Activated naive CD8-positive, alpha-beta T cell treated with anti-CD3 and anti-CD28 coated beads, Interleukin-2, amount 10 ng/mL, durations not matched to agents 7 days and 5 days (primary cell): ENCODE measurements at regions not wholly inside any gene's neighbourhood (a gene's known extent, or its start where the extent isn't known, plus 50 kb on each side); places are given as distances from the start of the nearest gene placed in this dataset.
"Not testable (repeated sequence)": the region's sequence is repeated elsewhere in the genome, so short reads cannot be mapped to it uniquely, and the experiment has no call there.

Experiments used
- ATAC-seq: fragments of 150-1000 bp; cut with Tn5 transposase; one replicate; pipeline ENCODE4 v1.10.0; 2021; ENCODE audit warnings: low read depth, moderate library complexity
- POLR2A ChIA-PET: fragments of 350-600 bp; sonication (Branson Sonifier 250); formaldehyde crosslinking; loops from one replicate; lab custom pipeline; 2021; ENCODE audit warnings: antibody characterized with exemption; lab: Charles Lee
- DNase-seq: peaks from one replicate; pipeline ENCODE4 v3.0.0; 2021
- H3K27ac Mint-ChIP-seq: one replicate; pipeline ENCODE4 v1.8.0; 2022; ENCODE audit warnings: mild to moderate bottlenecking, mixed read lengths
- H3K27me3 Mint-ChIP-seq: one replicate; pipeline ENCODE4 v1.8.0; 2022; ENCODE audit warnings: mild to moderate bottlenecking, moderate library complexity, mixed read lengths
- H3K36me3 Mint-ChIP-seq: one replicate; pipeline ENCODE4 v1.8.0; 2021; ENCODE audit warnings: mild to moderate bottlenecking, mixed read lengths
- H3K4me1 Mint-ChIP-seq: one replicate; pipeline ENCODE4 v1.8.0; 2021; ENCODE audit warnings: mixed read lengths
- H3K4me3 Mint-ChIP-seq: one replicate; pipeline ENCODE4 v1.8.0; 2022; ENCODE audit warnings: mild to moderate bottlenecking, moderate library complexity, mixed read lengths
- H3K9me3 Mint-ChIP-seq: one replicate; pipeline ENCODE4 v1.8.0; 2021; ENCODE audit warnings: mixed read lengths

DNA sequence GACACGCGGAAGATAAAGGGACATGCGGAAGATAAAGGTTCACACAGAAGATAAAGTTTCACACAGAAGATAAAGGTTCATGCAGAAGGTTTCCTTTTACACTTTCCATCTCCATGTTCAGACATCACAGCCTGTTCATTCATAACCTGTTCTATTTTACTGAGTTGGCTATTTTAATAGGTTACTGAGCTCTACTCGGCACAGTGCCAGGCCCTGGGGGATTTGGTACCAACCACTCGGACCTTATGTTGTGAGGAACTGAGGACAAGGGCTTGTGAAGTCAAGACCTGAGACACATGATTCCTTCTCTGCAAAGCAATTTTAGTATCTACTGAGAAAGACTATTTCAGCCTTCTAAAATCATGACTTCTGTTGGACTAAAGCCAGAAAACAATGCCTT lies 75.0 kb upstream of the ALKAL2 start:
- POLR2A ChIA-PET = no interaction called here
- peaks cover 8% of the 10 kb centered on the region for H3K27me3 Mint-ChIP-seq
- H3K9me3 Mint-ChIP-seq = peaks cover 3% of the 10 kb centered on the region
- H3K4me3 Mint-ChIP-seq = no peak overlapping the region
- no peaks in the 10 kb centered on the region for H3K36me3 Mint-ChIP-seq
- no peak for DNase-seq
- H3K27ac Mint-ChIP-seq = no peak overlapping the region
- no peak for ATAC-seq
- no peaks in the 10 kb centered on the region for H3K4me1 Mint-ChIP-seq

DNA sequence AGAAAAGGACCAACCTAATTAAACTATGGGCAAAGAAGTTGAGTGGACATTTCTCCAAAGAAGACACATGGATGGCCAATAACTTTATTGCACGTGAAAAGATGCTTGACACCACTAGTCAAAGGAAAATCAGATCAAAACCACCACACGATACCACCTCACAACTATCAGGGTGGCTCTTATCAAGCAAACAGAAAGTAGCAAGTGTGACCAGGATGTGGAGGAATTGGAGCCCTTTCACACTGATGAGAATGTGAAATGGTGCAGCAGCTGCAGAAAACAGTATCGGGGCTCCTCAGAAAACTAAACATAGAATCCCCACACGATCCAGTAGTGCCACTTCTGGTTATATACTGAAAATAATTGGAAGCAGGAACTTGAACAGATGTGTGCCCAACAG lies 72.2 kb upstream of the ALKAL2 start:
- Mint-ChIP-seq H3K9me3 (peaks cover 3% of the 10 kb centered on the region), H3K27me3 (peaks cover 8% of the 10 kb centered on the region), H3K27ac (no peak overlapping the region), H3K4me3 (no peak overlapping the region), H3K4me1 (no peaks in the 10 kb centered on the region), H3K36me3 (no peaks in the 10 kb centered on the region)
- POLR2A ChIA-PET = no interaction called here
- DNase-seq (no peak), ATAC-seq (no peak)

DNA sequence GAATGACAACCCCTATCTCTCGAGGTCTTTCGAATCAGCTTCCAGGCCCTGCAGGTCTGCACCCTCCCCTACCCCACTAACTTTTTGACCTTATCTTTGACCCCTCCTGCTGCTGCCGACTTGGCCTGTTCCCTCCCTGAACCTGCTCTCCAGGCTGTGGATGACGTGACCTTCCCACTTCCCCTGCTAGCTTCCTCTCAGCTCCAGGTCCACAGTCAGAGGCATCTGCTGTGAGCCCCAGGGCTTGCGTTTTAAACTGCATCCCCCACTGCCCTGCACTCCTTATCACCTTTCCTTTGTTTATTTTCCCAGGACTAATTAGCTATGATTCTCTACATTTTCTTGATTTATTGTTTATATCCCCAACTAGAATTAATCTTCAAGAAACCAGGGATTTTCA lies 71.2 kb upstream of the ALKAL2 start:
- H3K27me3 Mint-ChIP-seq = peaks cover 8% of the 10 kb centered on the region
- no peak overlapping the region for H3K4me3 Mint-ChIP-seq
- H3K9me3 Mint-ChIP-seq = peaks cover 3% of the 10 kb centered on the region
- DNase-seq (no peak), ATAC-seq (no peak)
- no peaks in the 10 kb centered on the region for H3K4me1 Mint-ChIP-seq
- H3K27ac Mint-ChIP-seq = no peak overlapping the region
- POLR2A ChIA-PET = no interaction called here
- no peaks in the 10 kb centered on the region for H3K36me3 Mint-ChIP-seq

DNA sequence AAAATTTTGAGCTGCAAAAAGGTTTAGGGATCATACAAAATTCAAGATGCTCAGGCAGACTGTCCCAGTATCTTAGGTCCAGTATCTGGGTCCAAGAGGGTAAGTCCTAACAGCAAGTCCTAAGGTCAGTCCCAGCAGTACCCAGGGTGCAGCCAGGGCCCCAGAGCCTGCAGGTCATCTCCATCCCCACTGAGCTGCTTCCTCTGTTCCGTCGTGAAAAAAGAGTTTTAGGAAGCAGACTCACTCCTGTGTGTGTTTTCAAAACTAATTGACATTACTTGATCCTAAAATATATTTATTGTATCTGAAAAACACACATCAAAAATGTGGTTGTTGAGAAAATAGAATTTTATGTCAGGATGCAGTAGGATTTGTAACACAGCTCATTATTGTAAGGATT lies 69.9 kb upstream of the ALKAL2 start:
- DNase-seq (no peak), ATAC-seq (no peak)
- no peak overlapping the region for H3K4me3 Mint-ChIP-seq
- H3K27me3 Mint-ChIP-seq = peaks cover 8% of the 10 kb centered on the region
- no peaks in the 10 kb centered on the region for H3K36me3 Mint-ChIP-seq
- POLR2A ChIA-PET = no interaction called here
- H3K27ac Mint-ChIP-seq = no peak overlapping the region
- no peaks in the 10 kb centered on the region for H3K4me1 Mint-ChIP-seq
- no peaks in the 10 kb centered on the region for H3K9me3 Mint-ChIP-seq

DNA sequence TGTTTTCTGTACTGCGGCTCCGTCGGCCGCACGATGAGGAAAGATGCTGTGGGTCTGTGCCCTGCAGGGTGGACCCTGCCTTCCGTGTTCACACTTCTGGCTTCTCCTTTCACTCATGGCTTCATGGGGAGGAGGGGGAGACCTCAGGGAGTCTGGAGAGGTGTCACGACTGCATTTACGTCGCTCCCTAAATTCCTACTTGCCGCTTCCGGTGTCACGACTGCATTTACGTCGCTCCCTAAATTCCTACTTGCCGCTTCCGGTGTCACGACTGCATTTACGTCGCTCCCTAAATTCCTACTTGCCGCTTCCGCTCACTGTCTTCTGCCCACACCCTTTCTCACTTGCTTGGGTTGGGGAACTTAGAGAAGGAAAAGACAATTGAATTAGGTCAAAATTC lies 68.4 kb upstream of the ALKAL2 start:
- H3K27ac Mint-ChIP-seq, DNase-seq, ATAC-seq, H3K9me3 Mint-ChIP-seq, POLR2A ChIA-PET, H3K4me3 Mint-ChIP-seq, H3K4me1 Mint-ChIP-seq, H3K36me3 Mint-ChIP-seq: not testable (repeated sequence)
- peaks cover 11% of the 10 kb centered on the region for H3K27me3 Mint-ChIP-seq

DNA sequence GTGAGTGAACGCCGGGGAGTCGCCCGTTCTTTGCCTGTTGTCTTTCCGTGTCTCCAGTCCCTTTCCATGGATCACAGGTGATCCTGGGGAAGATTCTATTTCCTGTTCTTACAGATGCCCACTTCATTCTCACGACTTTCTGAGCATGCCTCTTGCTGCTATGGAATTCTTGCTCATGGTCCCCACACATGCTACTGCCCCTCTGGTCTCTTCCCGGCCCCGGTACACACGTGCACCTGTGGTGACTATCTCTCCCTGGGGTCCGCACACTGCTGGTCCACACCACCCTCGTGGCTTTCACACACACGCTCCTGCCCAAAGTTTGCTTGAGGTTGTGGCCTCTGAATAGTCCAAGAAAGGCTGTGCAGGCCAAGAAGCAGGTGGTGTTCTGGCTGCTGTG lies 67.9 kb upstream of the ALKAL2 start:
- Mint-ChIP-seq H3K4me3 (no peak overlapping the region), H3K4me1 (no peaks in the 10 kb centered on the region), H3K27me3 (peaks cover 14% of the 10 kb centered on the region), H3K27ac (no peak overlapping the region), H3K36me3 (no peaks in the 10 kb centered on the region), H3K9me3 (no peaks in the 10 kb centered on the region)
- POLR2A ChIA-PET = no interaction called here
- no peak for ATAC-seq
- DNase-seq = no peak

DNA sequence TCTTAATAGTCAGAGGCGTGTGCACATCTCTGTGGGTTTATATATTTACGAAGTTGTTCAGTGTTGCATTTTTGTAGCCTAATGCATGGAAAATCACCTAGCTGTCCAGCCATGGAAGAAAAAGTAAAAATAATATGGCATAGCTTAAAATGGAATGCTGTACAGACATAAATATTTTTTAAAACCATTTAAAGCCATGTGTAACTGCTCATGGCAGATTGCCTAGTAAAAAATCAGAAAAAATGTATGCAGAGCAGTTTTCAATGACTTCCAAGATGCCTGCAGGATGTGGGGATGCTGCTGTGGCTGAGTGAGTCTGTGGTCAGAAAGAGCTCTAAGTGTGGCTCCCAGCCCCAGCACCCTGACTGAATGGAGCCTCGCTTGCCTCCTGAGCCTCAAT lies 64.8 kb upstream of the ALKAL2 start:
- no peak overlapping the region for H3K27ac Mint-ChIP-seq
- DNase-seq = no peak
- no peaks in the 10 kb centered on the region for H3K36me3 Mint-ChIP-seq
- ATAC-seq = no peak
- no peaks in the 10 kb centered on the region for H3K4me1 Mint-ChIP-seq
- H3K4me3 Mint-ChIP-seq = no peak overlapping the region
- H3K9me3 Mint-ChIP-seq = no peaks in the 10 kb centered on the region
- POLR2A ChIA-PET = no interaction called here
- peaks cover 9% of the 10 kb centered on the region for H3K27me3 Mint-ChIP-seq

DNA sequence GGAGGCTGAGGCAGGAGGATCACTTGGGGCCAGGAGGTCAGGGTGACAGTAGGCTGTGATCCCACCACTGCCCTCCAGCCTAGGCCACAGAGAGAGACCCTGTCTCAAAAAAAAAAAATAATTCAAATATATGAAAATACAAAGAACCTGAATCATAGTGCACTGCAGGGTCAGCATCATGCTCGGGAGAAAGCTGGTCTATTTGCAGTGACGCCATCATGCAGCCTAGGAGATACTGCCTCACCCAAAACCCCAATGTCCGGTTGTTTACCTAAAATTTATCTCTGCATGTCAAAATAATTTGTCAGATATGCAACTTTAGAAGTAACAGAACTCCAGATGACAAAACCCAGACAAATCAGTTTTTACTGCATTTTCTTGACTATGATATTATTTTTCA lies 61.5 kb upstream of the ALKAL2 start:
- Mint-ChIP-seq H3K4me3 (no peak overlapping the region), H3K4me1 (no peaks in the 10 kb centered on the region), H3K9me3 (no peaks in the 10 kb centered on the region)

DNA sequence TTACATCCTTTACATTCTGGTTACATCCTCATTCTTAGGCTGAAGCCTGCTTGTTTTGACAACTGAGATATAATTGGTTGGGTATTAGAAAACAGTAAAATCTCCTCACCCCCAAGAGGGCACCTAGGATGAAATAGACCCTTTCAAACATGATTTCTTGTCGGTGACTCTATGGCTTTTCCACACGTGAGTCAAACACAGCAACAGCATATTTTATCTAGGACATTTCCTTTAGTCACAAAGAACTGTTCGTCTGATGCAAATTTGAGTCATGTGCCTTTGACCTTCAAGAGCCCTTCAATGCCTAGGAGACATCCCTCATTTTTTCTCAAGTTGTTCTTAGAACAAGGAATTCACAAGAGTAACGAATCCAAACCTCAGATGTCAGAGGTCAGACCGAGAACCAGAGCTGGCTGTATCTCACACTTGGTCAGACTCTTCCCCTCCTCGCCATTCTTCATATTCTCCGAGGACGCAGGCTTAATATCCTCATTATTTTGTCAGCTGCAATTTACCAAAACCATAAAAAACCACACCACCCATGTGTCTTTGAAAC lies 60.5 kb upstream of the ALKAL2 start:
- DNase-seq = no peak
- no peak overlapping the region for H3K4me3 Mint-ChIP-seq
- no peak overlapping the region for H3K27ac Mint-ChIP-seq
- H3K9me3 Mint-ChIP-seq = no peaks in the 10 kb centered on the region
- no peaks in the 10 kb centered on the region for H3K36me3 Mint-ChIP-seq
- POLR2A ChIA-PET = no interaction called here
- no peaks in the 10 kb centered on the region for H3K4me1 Mint-ChIP-seq
- peaks cover 37% of the 10 kb centered on the region for H3K27me3 Mint-ChIP-seq
- no peak for ATAC-seq

More for the DNA sequence above, 61.5 kb upstream of the ALKAL2 start:
- DNase-seq (no peak), ATAC-seq (no peak)
- Mint-ChIP-seq H3K36me3 (no peaks in the 10 kb centered on the region), H3K27me3 (peaks cover 31% of the 10 kb centered on the region), H3K27ac (no peak overlapping the region)
- POLR2A ChIA-PET = no interaction called here

DNA sequence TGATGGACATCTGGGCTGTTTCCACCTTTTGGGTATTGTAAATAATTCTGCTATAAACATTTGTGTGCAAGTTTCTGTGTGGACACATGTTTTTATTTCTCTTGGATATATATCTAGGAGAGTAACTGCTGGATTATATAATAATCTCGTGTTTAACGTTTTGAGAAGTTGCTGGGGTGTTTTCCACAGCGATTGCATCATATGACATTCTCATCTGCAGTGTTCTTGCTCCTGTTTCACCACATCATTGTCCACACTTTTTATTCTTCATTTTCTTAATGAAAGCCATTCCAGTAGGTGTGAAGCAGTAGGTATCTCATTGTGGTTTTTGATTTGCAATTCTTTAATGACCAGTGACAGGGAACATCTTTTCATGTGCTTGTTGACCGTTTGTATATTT lies 56.9 kb upstream of the ALKAL2 start:
- H3K4me1 Mint-ChIP-seq = no peaks in the 10 kb centered on the region
- DNase-seq = no peak
- H3K9me3 Mint-ChIP-seq = no peaks in the 10 kb centered on the region
- no peak overlapping the region for H3K4me3 Mint-ChIP-seq
- no peak for ATAC-seq
- no peaks in the 10 kb centered on the region for H3K36me3 Mint-ChIP-seq
- POLR2A ChIA-PET = no interaction called here
- H3K27ac Mint-ChIP-seq = no peak overlapping the region
- H3K27me3 Mint-ChIP-seq = peaks cover 43% of the 10 kb centered on the region

DNA sequence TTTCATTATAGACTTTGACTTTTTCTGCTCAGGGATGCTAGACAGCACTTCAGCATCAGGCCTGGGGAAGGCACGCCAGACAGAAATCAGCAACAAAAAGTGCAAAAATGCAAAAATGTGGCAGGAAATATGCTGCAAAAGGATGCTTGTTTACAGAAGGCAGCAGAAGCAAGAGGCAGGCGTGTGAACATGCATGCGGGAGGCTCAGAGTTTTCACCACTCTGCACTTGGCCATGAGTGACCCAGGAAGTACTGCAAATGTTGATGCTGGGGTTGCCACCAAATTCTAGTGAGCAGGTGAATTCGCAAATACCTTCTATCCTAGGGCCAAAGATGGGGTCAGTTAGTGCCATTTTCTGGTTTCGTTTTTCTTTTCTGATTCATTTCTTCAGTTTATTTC lies 55.5 kb upstream of the ALKAL2 start:
- DNase-seq = no peak
- Mint-ChIP-seq H3K4me3 (no peak overlapping the region), H3K9me3 (peaks cover 8% of the 10 kb centered on the region), H3K27me3 (peaks cover 47% of the 10 kb centered on the region), H3K27ac (no peak overlapping the region), H3K36me3 (no peaks in the 10 kb centered on the region), H3K4me1 (no peaks in the 10 kb centered on the region)
- ATAC-seq = no peak
- POLR2A ChIA-PET = no interaction called here

DNA sequence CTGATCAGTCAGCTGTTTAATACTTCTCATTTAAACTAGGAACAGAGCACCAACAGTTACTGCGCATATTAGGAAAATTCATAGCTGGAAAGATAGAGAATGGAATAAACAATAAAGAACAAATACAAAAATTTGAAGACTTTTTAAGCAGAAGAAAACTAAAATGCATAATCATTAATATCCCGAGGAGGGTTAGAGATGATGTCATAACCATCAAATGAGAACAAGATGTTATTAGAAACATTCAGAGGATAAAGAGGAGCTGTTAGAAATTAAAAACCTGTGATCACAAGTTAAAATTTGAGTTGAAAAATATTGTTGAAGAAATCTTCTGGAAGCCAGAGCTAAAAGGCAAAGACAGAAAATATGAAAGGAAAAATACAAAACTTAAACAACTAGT lies 54.0 kb upstream of the ALKAL2 start:
- Mint-ChIP-seq H3K4me3 (no peak overlapping the region), H3K27me3 (peaks cover 41% of the 10 kb centered on the region), H3K9me3 (peaks cover 16% of the 10 kb centered on the region), H3K36me3 (no peaks in the 10 kb centered on the region), H3K4me1 (no peaks in the 10 kb centered on the region), H3K27ac (no peak overlapping the region)
- no peak for DNase-seq
- POLR2A ChIA-PET = no interaction called here
- ATAC-seq = no peak

DNA sequence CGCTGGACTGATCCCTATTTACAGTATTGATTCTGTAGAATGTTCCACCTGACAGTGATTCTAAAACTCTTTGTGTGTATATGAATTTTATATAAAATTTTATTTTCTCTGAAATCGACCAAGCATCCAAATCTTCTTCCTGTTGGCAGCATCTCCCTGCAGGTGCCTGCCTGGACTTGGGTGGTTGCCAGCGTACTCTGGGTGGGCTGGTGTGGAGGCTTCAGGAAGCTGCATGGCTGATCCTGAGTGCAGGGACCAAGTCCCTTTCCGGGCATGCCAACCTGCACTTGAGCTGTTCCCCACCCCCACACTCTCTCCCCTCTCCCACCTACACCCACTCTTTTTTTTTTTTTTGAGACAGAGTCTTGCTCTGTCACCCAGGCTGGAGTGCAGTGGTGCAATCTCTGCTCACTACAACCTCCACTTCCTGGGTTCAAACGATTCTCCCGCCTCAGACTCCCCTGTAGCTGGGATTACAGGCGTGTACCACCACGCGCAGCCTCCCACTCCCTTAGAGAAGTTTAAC lies 53.2 kb upstream of the ALKAL2 start:
- no peaks in the 10 kb centered on the region for H3K4me1 Mint-ChIP-seq
- POLR2A ChIA-PET = no interaction called here
- H3K4me3 Mint-ChIP-seq = no peak overlapping the region
- H3K9me3 Mint-ChIP-seq = peaks cover 18% of the 10 kb centered on the region
- DNase-seq (no peak), ATAC-seq (no peak)
- no peak overlapping the region for H3K27ac Mint-ChIP-seq
- peaks cover 35% of the 10 kb centered on the region for H3K27me3 Mint-ChIP-seq
- no peaks in the 10 kb centered on the region for H3K36me3 Mint-ChIP-seq
